Renal cortex interstitium (tissue), 11 donors: ENCODE measurements at regions not wholly inside any gene's neighbourhood (a gene's known extent, or its start where the extent isn't known, plus 50 kb on each side); places are given as distances from the start of the nearest gene placed in this dataset.
"Not testable (repeated sequence)": the region's sequence is repeated elsewhere in the genome, so short reads cannot be mapped to it uniquely, and the experiment has no call there.

Experiments used
- DNase-seq, 11 donors: peaks; one replicate each; pipeline ENCODE4 v3.0.0-alpha.2; 2013; ENCODE audit warnings: low read depth in 9 of 11, low spot score in 4 of 11; ENCODE audit errors: extremely low read depth in 1 of 11

- DNase-seq: peak in 5 of 11 donors; percentile 0 to 4 (median 3)
Measured at GRCh38 chr4:162782778-162783525, 383.7 kb downstream of the NAF1 start.

GRCh38 chr4:162782096-162782777, 384.5 kb downstream of the NAF1 start:
- no peak for DNase-seq

GRCh38 chr4:162770761-162771490, 395.8 kb downstream of the NAF1 start:
- DNase-seq: no peak

DNA sequence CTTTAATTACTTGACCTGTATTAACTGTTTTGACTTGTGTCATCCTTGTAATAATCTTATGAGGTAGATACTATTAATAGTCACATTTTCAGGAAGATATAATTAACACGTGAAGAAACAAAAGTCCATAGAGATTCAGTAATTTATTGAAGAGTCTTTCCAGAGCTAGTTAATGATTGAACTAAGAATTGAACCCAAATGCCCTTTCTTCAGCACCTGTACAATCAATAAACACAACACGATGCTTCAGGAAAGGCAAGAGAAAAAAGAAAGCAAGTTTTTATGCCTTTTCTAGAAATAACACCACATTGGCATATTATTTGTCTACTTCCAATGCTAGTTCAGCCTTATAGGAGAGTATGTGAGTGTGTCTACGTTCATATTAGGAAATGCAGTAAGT, 399.6 kb downstream of the NAF1 start:
- no peak for DNase-seq

- DNase-seq: no peak
Measured at GRCh38 chr4:162761965-162762364, 404.7 kb downstream of the NAF1 start.

DNA sequence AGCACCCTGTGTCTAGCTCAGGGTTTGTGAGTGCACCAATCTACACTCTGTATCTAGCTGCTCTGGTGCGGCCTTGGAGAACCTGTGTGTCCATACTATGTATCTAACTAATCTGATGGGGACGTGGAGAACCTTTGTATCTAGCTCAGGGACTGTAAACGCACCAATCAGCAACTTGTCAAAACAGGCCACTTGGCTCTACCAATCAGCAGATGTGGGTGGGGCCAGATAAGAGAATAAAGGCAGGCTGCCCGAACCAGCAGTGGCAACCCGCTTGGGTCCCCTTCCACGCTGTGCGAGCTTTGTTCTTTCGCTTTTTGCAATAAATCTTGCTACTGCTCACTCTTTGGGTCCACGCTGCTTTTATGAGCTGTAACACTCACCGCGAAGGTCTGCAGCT, 426.5 kb downstream of the NAF1 start:
- not testable (repeated sequence) for DNase-seq

DNA sequence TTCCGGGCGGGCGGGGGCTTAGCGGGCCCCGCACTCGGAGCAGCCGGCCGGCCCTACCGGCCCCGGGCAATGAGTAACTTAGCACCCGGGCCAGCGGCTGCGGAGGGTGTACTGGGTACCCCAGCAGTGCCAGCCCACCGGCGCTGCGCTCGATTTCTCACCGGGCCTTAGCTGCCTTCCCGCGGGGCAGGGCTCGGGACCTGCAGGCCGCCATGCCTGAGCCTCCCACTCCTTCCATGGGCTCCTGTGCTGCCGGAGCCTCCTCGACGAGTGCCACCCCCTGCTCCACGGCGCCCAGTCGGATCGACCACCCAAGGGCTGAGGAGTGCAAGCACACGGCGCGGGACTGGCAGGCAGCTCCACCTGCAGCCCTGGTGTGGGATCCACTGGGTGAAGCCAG, 427.1 kb downstream of the NAF1 start:
- DNase-seq: not testable (repeated sequence)

DNA sequence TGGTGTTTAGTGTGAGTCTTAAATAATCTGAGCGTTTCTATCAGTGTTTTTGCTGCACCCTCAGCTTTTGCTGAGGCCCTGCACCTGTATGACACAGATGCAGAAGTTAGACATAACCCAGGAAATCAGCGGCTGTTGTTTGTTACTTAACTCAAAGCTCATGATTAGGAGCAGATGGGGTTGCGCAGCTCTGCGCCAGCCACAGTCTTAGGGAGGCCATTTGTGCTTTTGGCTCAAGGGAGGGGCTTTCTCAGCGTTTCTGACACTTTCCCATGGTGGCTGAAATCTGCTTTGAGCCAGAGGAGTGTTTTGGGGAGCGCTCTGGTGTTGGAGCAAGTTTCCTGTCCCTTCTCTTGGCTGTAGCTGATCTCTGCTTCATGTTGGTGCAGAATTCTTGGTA, 433.8 kb downstream of the NAF1 start:
- no peak for DNase-seq

DNA sequence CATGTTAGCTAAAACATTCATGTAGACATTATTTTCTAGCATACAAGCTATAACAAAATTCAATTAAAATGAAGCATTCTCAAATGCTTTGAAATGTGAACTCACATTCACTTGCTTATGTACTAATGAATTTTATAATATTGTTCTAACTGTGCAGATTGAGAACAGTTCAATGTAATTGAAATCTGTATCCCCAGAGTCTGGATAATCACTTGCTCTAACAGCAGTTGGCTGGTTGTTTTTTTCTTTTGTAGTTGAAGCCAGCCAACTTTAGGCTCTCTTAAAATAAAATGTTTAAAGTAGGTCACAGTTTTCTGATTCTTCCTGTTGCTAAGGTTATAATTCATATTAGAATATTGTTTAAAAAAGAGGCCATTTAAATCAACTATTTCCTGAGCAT, 438.9 kb downstream of the NAF1 start:
- no peak for DNase-seq

GRCh38 chr4:162727232-162727631, 439.5 kb downstream of the NAF1 start:
- DNase-seq: no peak

DNA sequence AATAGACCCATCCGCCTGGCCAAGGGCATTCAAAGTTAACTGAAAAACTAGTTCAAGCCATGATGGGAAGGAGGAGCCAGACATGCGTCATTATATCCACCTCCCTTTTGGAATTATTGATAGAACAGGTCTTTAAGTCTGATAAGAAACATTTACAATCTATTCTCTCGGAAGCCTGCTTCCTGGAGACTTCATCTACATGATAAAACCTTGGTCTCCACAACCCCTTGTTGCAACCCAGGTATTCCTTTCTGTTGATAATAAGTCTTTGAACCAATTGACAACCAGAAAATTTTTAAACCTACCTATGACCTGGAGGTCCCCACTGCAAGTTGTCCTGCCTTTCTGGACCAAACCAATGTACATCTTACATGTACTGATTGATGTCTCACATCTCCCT, 451.3 kb downstream of the NAF1 start:
- no peak for DNase-seq

GRCh38 chr4:162707962-162708361, 458.7 kb downstream of the NAF1 start:
- DNase-seq: no peak

GRCh38 chr4:162706632-162707031, 460.1 kb downstream of the NAF1 start:
- no peak for DNase-seq

- DNase-seq: no peak
Measured at GRCh38 chr4:162706051-162706450, 460.6 kb downstream of the NAF1 start.

DNA sequence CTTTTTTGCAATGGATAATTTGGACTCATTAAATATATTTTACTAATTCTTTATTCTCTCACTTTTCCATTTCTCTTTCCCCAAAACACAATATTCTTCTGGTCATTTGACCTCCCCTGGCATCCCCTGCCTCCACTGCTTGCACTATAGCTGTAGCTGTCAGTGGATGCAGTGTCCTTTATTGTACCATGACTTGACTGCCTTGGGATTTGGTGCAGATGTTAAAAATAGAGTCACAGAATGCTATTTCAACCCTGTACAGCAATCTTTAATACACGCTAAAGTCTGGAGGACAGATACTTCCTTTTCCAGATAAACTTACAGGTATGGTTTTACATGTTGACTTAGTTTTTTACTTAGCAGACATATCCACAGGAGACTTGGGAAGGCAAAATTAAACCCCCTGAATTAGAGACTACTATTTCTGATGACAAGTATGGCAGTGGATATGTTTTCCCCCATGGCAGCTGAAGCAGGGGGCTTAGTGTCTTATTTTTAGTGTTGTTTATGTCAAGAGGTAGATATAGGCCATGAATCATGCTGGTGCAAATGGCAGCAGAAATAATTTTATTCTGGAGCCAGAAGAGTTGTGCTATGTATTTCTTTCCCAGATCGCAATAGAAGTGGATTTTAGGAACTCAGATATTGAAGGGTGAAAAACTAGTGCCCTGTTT, 461.4 kb downstream of the NAF1 start:
- DNase-seq: no peak

DNA sequence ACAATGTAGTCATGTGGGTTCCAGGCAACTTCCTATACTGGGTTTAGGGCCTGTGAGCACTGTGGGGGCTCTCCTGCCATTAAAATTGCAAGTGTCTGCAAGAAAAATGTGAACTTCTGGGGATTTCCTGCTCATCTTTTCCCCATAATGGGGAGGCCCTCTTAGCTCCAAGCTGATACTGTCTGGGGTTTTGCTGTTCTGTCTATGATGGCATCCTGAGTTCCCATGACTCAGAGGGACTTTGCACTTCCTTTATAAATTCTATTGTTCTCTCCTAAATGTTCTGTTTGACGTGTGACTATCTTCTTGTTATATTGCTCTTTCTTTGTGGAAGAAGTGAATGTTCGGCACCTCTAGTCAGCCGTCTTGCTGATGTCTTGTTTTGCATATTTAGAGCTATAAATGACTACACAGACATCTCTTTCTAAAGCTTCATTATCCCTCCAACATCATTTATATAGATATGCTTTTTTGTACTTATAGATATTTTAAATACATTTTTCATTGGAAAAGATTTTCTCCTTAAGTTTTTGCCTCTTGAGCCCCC, 465.8 kb downstream of the NAF1 start:
- DNase-seq: no peak

- no peak for DNase-seq
Measured at GRCh38 chr4:162700358-162700757, 466.3 kb downstream of the NAF1 start.

GRCh38 chr4:162699629-162700028, 467.1 kb downstream of the NAF1 start:
- no peak for DNase-seq

DNA sequence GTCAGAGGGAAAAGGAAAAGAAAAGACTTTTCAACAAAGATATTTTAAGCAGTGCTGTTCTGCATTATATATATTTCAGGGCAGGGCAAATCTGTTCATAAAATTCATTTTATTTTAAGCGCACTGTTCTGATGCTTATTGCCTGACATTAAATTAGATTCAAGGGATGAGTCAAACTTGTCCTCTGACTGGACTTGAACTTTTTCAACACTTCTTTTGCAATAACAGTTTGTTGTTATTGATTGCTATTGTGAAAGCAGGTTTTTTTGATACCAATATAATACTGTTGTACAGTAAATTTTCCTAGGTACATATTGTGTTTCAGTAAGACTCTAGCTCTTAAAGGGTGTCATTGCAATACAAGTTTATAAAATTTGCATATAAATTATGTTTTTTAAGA, 481.3 kb downstream of the NAF1 start:
- DNase-seq: no peak
